Smooth muscle cell of the brain vasculature (primary cell): ENCODE measurements at regions not wholly inside any gene's neighbourhood (a gene's known extent, or its start where the extent isn't known, plus 50 kb on each side); places are given as distances from the start of the nearest gene placed in this dataset.
"Not testable (repeated sequence)": the region's sequence is repeated elsewhere in the genome, so short reads cannot be mapped to it uniquely, and the experiment has no call there.

Source experiments
- DNase-seq: peaks from one replicate; pipeline ENCODE4 v3.0.0-alpha.2; 2012; ENCODE audit warnings: low read depth, low spot score

GRCh38 chr14:58884442-58884841 is 246.7 kb downstream of the DACT1 start:
- DNase-seq = no peak

GRCh38 chr14:58887931-58888330 is 250.2 kb downstream of the DACT1 start:
- DNase-seq = no peak

- no peak for DNase-seq
These were observed 261.0 kb downstream of the DACT1 start for GRCh38 chr14:58898655-58899316.

GRCh38 chr14:58899317-58899713 is 261.6 kb downstream of the DACT1 start:
- DNase-seq = no peak

- DNase-seq = no peak
These were observed 264.1 kb downstream of the DACT1 start for GRCh38 chr14:58901826-58902225.

GRCh38 chr14:58904776-58905175 is 267.0 kb downstream of the DACT1 start:
- no peak for DNase-seq

GRCh38 chr14:58907803-58908202 is 270.0 kb downstream of the DACT1 start:
- no peak for DNase-seq

- DNase-seq = no peak
These were observed 274.5 kb downstream of the DACT1 start for GRCh38 chr14:58912287-58912686.

- DNase-seq = no peak
These were observed 275.2 kb downstream of the DACT1 start for GRCh38 chr14:58912799-58913432.

- DNase-seq = no peak
These were observed 274.1 kb upstream of the DAAM1 start for GRCh38 chr14:58914279-58914855.

GRCh38 chr14:58915646-58916045 is 272.8 kb upstream of the DAAM1 start:
- DNase-seq = no peak

GRCh38 chr14:58918066-58918738 is 270.3 kb upstream of the DAAM1 start:
- no peak for DNase-seq

GRCh38 chr14:58919217-58919616 is 269.2 kb upstream of the DAAM1 start:
- no peak for DNase-seq

- DNase-seq = no peak
These were observed 268.2 kb upstream of the DAAM1 start for GRCh38 chr14:58920230-58920629.

GRCh38 chr14:58922201-58922940 is 266.1 kb upstream of the DAAM1 start:
- DNase-seq = not testable (repeated sequence)

- no peak for DNase-seq
These were observed 264.6 kb upstream of the DAAM1 start for GRCh38 chr14:58923751-58924405.

- no peak for DNase-seq
These were observed 246.8 kb upstream of the DAAM1 start for GRCh38 chr14:58941629-58942028.

GRCh38 chr14:58942516-58942915 is 246.0 kb upstream of the DAAM1 start:
- DNase-seq = no peak

- DNase-seq = no peak
These were observed 244.0 kb upstream of the DAAM1 start for GRCh38 chr14:58944343-58944967.

- DNase-seq = no peak
These were observed 243.5 kb upstream of the DAAM1 start for GRCh38 chr14:58944968-58945356.

GRCh38 chr14:58946431-58946830 is 242.0 kb upstream of the DAAM1 start:
- DNase-seq = no peak
